ENCODE measurements at regions not wholly inside any gene's neighbourhood (a gene's known extent, or its start where the extent isn't known, plus 50 kb on each side); places are given as distances from the start of the nearest gene placed in this dataset.
"Not testable (repeated sequence)": the region's sequence is repeated elsewhere in the genome, so short reads cannot be mapped to it uniquely, and the experiment has no call there.

DNA sequence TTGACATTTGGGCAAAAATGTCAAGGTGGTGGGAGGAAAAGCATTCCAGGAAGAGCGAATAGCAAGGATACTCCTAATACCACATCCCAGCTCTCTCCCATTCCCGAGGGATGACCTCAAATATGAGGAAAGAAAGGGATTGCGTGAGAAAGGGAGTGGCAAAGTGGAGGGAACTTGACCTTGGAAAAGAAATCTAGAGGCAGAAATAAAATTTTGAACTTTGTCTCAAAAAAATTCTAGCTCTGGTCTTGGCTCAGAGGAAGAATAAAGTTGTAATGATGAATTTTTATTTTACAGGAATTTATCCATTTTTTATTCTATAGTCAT, 127.8 kb downstream of the TBX19 start:
- TF ChIP-seq, protein P1, sequence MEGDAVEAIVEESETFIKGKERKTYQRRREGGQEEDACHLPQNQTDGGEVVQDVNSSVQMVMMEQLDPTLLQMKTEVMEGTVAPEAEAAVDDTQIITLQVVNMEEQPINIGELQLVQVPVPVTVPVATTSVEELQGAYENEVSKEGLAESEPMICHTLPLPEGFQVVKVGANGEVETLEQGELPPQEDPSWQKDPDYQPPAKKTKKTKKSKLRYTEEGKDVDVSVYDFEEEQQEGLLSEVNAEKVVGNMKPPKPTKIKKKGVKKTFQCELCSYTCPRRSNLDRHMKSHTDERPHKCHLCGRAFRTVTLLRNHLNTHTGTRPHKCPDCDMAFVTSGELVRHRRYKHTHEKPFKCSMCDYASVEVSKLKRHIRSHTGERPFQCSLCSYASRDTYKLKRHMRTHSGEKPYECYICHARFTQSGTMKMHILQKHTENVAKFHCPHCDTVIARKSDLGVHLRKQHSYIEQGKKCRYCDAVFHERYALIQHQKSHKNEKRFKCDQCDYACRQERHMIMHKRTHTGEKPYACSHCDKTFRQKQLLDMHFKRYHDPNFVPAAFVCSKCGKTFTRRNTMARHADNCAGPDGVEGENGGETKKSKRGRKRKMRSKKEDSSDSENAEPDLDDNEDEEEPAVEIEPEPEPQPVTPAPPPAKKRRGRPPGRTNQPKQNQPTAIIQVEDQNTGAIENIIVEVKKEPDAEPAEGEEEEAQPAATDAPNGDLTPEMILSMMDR (IDR thresholded peaks at IDR 0.05; ENCODE audit: insufficient read depth, low read length, poor library complexity, severe bottlenecking) = no peak
- Histone ChIP-seq H3K36me3 (ENCODE audit: control insufficient read depth, insufficient read depth, low read length) (no peaks in the 10 kb centered on the region), H3K27me3 (replicated peaks; ENCODE audit: control insufficient read depth, insufficient read depth, low read length) (no peaks in the 10 kb centered on the region), H3K4me3 (replicated peaks; ENCODE audit: low read depth, low read length) (no peak overlapping the region)
- no peak for DNase-seq (ENCODE audit: extremely low read depth, insufficient read length)

DNA sequence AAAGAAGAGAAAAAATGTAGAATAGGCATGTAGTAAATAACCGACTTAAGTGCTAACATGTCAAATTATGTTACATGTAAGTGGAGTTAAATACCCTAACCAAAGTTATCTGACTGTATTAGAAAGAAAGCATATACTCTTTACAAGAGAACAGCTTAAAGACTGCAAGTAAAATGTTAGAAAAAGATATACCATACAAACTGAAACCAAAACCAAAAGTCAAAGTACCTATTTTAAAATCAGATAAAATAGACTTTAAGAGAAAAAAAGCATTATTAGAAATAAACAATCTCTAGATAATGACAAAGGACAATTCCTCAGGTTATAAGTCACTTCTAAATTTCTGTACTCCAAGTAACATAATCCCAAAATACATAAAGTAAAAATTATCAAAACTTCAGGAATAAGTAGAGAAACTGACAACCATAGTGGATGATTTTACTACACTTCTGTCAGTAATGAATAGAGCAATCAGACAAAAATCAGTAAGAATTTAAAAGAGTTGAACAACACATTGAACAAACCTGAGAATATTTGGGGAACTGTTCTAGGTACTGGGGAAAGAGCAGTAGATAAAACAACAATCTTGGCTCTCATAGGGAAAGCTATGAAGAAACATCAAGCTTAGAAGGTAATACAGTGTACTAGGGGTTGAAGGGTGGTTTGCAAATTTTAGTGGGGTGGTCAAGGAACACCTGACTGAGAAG, 127.3 kb downstream of the TBX19 start:
- Histone ChIP-seq H3K36me3 (ENCODE audit: control insufficient read depth, insufficient read depth, low read length) (no peaks in the 10 kb centered on the region), H3K27me3 (replicated peaks; ENCODE audit: control insufficient read depth, insufficient read depth, low read length) (no peaks in the 10 kb centered on the region), H3K4me3 (replicated peaks; ENCODE audit: low read depth, low read length) (no peak overlapping the region)
- DNase-seq (ENCODE audit: extremely low read depth, insufficient read length) = no peak
- TF ChIP-seq, protein P1 (IDR thresholded peaks at IDR 0.05; ENCODE audit: insufficient read depth, low read length, poor library complexity, severe bottlenecking) = no peak

DNA sequence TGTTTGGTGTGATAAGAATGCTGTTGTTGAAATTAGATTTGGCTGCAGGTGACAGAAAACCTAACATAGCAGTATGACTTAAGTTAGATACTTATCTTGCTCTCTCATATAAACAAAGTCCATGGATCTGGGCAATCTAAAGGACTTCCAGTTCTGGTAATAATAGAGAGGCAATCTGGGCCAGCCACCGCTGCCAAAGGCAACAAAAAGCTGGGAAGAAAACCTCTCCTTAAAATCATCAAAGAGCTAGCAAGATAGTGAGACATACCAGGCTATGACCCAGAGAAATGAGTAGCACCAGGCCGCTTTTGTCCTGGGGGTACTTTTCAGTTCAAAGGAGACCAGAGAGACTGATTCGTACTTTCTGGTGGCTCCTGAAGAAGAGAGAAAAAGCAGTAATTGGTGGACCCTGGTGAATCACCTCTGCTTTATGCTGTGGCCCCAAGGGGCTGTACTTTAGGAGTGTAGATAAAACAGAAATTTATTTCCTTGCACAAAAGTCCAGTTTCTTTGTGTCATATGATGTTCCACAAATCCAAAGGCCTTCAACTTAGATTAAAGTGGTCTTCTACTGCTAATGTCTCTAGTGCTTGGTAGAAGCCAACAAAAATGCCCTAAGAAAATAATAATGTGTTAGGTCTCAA, 125.4 kb downstream of the TBX19 start:
- no peak overlapping the region for H3K4me3 ChIP-seq (replicated peaks; ENCODE audit: low read depth, low read length)
- no peaks in the 10 kb centered on the region for H3K27me3 ChIP-seq (replicated peaks; ENCODE audit: control insufficient read depth, insufficient read depth, low read length)
- TF ChIP-seq, protein P1 (IDR thresholded peaks at IDR 0.05; ENCODE audit: insufficient read depth, low read length, poor library complexity, severe bottlenecking) = no peak
- H3K36me3 ChIP-seq (ENCODE audit: control insufficient read depth, insufficient read depth, low read length) = no peaks in the 10 kb centered on the region
- no peak for DNase-seq (ENCODE audit: extremely low read depth, insufficient read length)

DNA sequence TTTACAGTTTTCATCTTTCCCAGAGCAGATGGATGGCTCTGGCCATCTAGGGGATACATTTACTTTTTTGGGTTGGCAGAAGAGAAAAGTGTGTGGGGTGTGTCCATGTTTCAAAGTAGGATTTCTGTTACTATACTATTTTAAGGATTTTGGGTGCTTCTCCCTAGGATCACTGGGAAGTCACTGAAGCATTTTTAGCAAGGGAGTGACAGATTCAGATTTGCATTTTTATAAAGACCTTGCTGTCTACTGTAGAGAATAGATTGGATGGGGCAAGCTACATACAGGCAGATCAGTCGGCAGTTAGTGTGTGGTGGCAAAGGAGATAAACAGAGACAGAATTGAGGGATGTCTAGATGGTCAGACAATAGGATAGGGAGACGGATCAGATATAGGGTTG, 122.5 kb downstream of the TBX19 start:
- TF ChIP-seq, protein P1 (IDR thresholded peaks at IDR 0.05; ENCODE audit: insufficient read depth, low read length, poor library complexity, severe bottlenecking) = no peak
- Histone ChIP-seq H3K4me3 (replicated peaks; ENCODE audit: low read depth, low read length) (no peak overlapping the region), H3K36me3 (ENCODE audit: control insufficient read depth, insufficient read depth, low read length) (no peaks in the 10 kb centered on the region), H3K27me3 (replicated peaks; ENCODE audit: control insufficient read depth, insufficient read depth, low read length) (no peaks in the 10 kb centered on the region)
- no peak for DNase-seq (ENCODE audit: extremely low read depth, insufficient read length)

DNA sequence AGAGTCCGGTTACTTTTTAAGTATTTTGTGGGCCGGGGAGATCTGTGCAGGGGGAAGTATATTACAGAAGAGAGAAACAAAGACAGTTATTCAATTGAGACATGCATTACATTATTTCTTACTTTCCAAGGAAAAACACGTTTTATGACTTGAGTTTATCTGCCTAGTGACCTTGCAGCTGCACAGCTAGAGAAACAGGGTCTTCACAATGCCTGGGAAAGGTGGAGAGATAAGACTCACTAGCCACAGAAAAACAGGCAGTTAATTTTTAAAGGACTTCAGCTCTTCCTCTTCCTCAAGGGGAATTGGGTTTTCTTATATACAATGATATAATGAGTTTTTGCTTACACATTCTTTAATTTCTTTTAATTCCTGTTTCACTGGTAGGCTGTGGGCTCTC, 121.8 kb downstream of the TBX19 start:
- not testable (repeated sequence) for H3K27me3 ChIP-seq (replicated peaks; ENCODE audit: control insufficient read depth, insufficient read depth, low read length); H3K36me3 ChIP-seq (ENCODE audit: control insufficient read depth, insufficient read depth, low read length)

DNA sequence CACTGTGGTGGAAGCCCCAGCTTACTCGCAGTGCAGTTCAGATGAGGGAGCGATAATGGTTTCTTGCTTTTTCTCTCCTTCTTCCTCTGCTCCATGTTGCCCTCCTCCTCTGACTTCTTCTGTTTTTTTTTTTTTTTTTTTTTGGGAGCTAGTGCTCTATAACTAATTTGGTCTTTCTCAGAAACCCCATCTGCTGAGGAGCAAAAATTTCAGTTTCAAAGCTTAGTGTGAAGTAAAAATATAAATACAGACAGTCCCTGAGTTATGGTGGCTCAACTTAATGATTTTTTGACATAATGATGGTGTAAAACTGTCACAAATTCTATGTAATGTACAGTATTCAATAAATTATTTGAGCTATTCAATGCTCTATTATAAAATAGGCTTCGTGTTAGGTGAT, 120.7 kb downstream of the TBX19 start:
- H3K27me3 ChIP-seq (replicated peaks; ENCODE audit: control insufficient read depth, insufficient read depth, low read length) = no peaks in the 10 kb centered on the region
- no peak for DNase-seq (ENCODE audit: extremely low read depth, insufficient read length)
- no peak overlapping the region for H3K4me3 ChIP-seq (replicated peaks; ENCODE audit: low read depth, low read length)
- H3K36me3 ChIP-seq (ENCODE audit: control insufficient read depth, insufficient read depth, low read length) = no peaks in the 10 kb centered on the region
- TF ChIP-seq, protein P1 (IDR thresholded peaks at IDR 0.05; ENCODE audit: insufficient read depth, low read length, poor library complexity, severe bottlenecking) = no peak

More for the DNA sequence above, 121.8 kb downstream of the TBX19 start:
- DNase-seq (ENCODE audit: extremely low read depth, insufficient read length); H3K4me3 ChIP-seq (replicated peaks; ENCODE audit: low read depth, low read length): not testable (repeated sequence)
